Esophagus squamous epithelium (tissue), 4 donors: ENCODE measurements at regions not wholly inside any gene's neighbourhood (a gene's known extent, or its start where the extent isn't known, plus 50 kb on each side); places are given as distances from the start of the nearest gene placed in this dataset.

Experiments used
- CTCF ChIP-seq, 6 experiments: fragments of 450-650 bp in 4 of 6; fragments of 200-600 bp in 2 of 6; sonication (generic) in 2 of 6; IDR thresholded peaks; one replicate each; pipeline ENCODE4 v1.5.1; 2016 to 2019; ENCODE audit warnings: antibody characterized with exemption in 6 of 6, mild to moderate bottlenecking in 4 of 6, moderate library complexity in 4 of 6
- POLR2A ChIP-seq, 4 donors: fragments of 450-650 bp; IDR thresholded peaks; one replicate each; pipeline ENCODE4 v1.6.1; 2017; ENCODE audit warnings: antibody characterized with exemption in 4 of 4, mild to moderate bottlenecking in 4 of 4, moderate library complexity in 3 of 4

GRCh38 chr1:119298687-119299303, 69.8 kb upstream of the HAO2 start:
- TF ChIP-seq POLR2A (IDR thresholded peaks at IDR 0.05) (no peak), CTCF (IDR thresholded peaks at IDR 0.05) (no peak)
